Activated CD8-positive, alpha-beta T cell treated with anti-CD3 and anti-CD28 coated beads for 36 hours (primary cell): ENCODE measurements at regions not wholly inside any gene's neighbourhood (a gene's known extent, or its start where the extent isn't known, plus 50 kb on each side); places are given as distances from the start of the nearest gene placed in this dataset.

Experiments
- ATAC-seq: fragments of 200-7000 bp; cut with Tn5 transposase; one replicate; pipeline ENCODE4 v1.10.0; 2021; ENCODE audit warnings: mild to moderate bottlenecking, moderate library complexity
- CTCF ChIA-PET: fragments of 350-600 bp; sonication (Branson Sonifier 250); formaldehyde crosslinking; loops from one replicate; lab custom pipeline; 2021; ENCODE audit warnings: antibody characterized with exemption; lab: Charles Lee
- POLR2A ChIA-PET: fragments of 350-600 bp; sonication (Branson Sonifier 250); formaldehyde crosslinking; loops from one replicate; lab custom pipeline; 2021; ENCODE audit warnings: antibody characterized with exemption; lab: Charles Lee
- DNase-seq: peaks from one replicate; pipeline ENCODE4 v3.0.0-alpha.2; 2020
- H3K27ac Mint-ChIP-seq: one replicate; pipeline ENCODE4 v1.8.0; 2021; ENCODE audit warnings: mild to moderate bottlenecking, mixed read lengths
- H3K27me3 Mint-ChIP-seq: one replicate; pipeline ENCODE4 v1.8.0; 2021; ENCODE audit warnings: mixed read lengths
- H3K36me3 Mint-ChIP-seq: one replicate; pipeline ENCODE4 v1.8.0; 2021; ENCODE audit warnings: low read depth, mixed read lengths
- H3K4me1 Mint-ChIP-seq: one replicate; pipeline ENCODE4 v1.8.0; 2021; ENCODE audit warnings: low read depth, mixed read lengths
- H3K4me3 Mint-ChIP-seq: one replicate; pipeline ENCODE4 v1.8.0; 2021; ENCODE audit warnings: mild to moderate bottlenecking, moderate library complexity, mixed read lengths
- H3K9me3 Mint-ChIP-seq: one replicate; pipeline ENCODE4 v1.8.0; 2021; ENCODE audit warnings: mixed read lengths
- intact Hi-C: fragments of 100-400 bp; cut with micrococcal nuclease; formaldehyde crosslinking; loops from one replicate; pipeline ENCODE4 v1.10.0; 2022
- TF ChIP-seq, protein P1 (sequence below): fragments of 200-600 bp; IDR thresholded peaks from one replicate; pipeline ENCODE4 v1.8.0; 2022; ENCODE audit warnings: antibody characterized with exemption, mild to moderate bottlenecking

GRCh38 chr20:12409501-12409900 is 491.8 kb downstream of the BTBD3 start:
- TF ChIP-seq, protein P1, sequence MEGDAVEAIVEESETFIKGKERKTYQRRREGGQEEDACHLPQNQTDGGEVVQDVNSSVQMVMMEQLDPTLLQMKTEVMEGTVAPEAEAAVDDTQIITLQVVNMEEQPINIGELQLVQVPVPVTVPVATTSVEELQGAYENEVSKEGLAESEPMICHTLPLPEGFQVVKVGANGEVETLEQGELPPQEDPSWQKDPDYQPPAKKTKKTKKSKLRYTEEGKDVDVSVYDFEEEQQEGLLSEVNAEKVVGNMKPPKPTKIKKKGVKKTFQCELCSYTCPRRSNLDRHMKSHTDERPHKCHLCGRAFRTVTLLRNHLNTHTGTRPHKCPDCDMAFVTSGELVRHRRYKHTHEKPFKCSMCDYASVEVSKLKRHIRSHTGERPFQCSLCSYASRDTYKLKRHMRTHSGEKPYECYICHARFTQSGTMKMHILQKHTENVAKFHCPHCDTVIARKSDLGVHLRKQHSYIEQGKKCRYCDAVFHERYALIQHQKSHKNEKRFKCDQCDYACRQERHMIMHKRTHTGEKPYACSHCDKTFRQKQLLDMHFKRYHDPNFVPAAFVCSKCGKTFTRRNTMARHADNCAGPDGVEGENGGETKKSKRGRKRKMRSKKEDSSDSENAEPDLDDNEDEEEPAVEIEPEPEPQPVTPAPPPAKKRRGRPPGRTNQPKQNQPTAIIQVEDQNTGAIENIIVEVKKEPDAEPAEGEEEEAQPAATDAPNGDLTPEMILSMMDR = no peak
- Mint-ChIP-seq H3K4me3 (no peak overlapping the region), H3K4me1 (no peaks in the 10 kb centered on the region), H3K9me3 (peaks cover 27% of the 10 kb centered on the region), H3K36me3 (no peaks in the 10 kb centered on the region), H3K27me3 (no peaks in the 10 kb centered on the region), H3K27ac (no peak overlapping the region)
- intact Hi-C loops = no loop called here
- ChIA-PET POLR2A (no interaction called here), CTCF (no interaction called here)
- ATAC-seq = no peak
- no peak for DNase-seq

- DNase-seq (no peak), ATAC-seq (no peak)
- Mint-ChIP-seq H3K36me3 (no peaks in the 10 kb centered on the region), H3K4me1 (no peaks in the 10 kb centered on the region), H3K9me3 (peaks cover 26% of the 10 kb centered on the region), H3K27me3 (no peaks in the 10 kb centered on the region), H3K27ac (no peak overlapping the region), H3K4me3 (no peak overlapping the region)
- ChIA-PET POLR2A (no interaction called here), CTCF (no interaction called here)
- intact Hi-C loops = no loop called here
- TF ChIP-seq, protein P1 = no peak
Observed at GRCh38 chr20:12410783-12411182, 493.1 kb downstream of the BTBD3 start.

- Mint-ChIP-seq H3K27ac (no peak overlapping the region), H3K4me1 (no peaks in the 10 kb centered on the region), H3K9me3 (peaks cover 26% of the 10 kb centered on the region), H3K27me3 (no peaks in the 10 kb centered on the region), H3K36me3 (no peaks in the 10 kb centered on the region), H3K4me3 (no peak overlapping the region)
- ATAC-seq = no peak
- no peak for DNase-seq
- ChIA-PET CTCF (no interaction called here), POLR2A (no interaction called here)
- intact Hi-C loops = no loop called here
- TF ChIP-seq, protein P1 = no peak
Observed at GRCh38 chr20:12411246-12411940, 493.7 kb downstream of the BTBD3 start.

DNA sequence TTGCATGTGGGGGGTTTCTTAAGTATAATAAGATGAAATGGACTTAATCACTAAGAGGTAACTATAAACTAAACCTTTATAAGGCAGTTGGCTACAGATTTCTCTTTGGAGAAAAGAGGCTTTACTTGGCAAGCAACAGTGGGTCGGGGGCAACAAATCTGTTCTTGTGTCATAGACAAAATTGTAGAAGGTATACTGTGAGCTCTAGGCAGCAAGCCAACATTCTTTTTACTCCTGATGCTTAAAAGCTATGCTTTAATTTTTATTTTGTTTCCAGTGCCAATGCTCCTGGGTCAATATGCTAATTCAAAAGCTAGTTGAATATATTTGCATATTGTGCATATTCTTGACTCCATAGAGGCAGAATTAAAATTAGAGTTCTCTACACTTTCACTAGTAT is 495.4 kb downstream of the BTBD3 start:
- Mint-ChIP-seq H3K27ac (no peak overlapping the region), H3K4me3 (no peak overlapping the region), H3K9me3 (peaks cover 15% of the 10 kb centered on the region), H3K36me3 (no peaks in the 10 kb centered on the region), H3K27me3 (no peaks in the 10 kb centered on the region), H3K4me1 (no peaks in the 10 kb centered on the region)
- DNase-seq (no peak), ATAC-seq (no peak)
- ChIA-PET POLR2A (interaction anchor here (0.7 kb wide), 1 partner anchor 566 kb away, joined by 4 read pairs; no protein-coding TSS in a partner anchor), CTCF (no interaction called here)
- intact Hi-C loops = no loop called here
- TF ChIP-seq, protein P1 = no peak

DNA sequence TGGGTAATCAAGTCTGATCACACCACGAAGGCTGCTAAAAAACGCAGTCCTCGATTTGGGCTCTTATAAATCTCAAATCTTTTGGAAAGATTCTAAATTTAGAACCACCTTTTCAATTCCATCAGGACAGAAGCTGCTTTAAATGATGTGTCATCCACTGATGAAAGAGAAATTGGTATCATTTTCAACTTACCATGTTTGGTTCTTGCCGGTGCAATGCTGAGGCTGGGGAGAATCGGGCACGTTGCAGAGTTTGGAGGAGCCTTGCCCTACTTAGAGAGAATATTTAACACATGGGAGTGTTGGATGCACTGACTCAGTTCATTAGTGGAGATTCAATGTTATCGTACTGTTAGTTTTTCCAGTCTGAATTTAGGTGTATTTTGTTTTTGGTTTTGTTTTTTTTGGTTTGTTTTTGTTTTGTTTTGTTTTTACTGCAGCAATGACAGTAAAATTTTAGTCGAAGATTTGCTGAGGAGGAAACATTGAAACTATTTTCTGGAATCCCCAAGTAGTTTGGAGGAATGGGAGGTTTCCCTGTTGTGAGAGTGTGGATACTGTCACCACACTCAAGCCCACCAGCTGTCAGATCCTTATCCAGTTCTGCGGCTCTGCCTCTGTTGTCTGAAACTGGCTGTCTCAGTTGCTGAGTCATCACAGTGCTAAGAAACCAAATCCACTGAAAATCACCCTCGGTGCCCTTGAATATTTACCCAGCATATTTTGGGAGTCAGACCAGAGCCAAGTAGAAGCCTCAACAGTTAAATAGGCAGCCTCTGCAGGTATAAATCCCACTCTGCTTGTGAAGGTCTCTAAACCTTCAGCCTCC is 497.0 kb downstream of the BTBD3 start:
- Mint-ChIP-seq H3K27ac (no peak overlapping the region), H3K36me3 (no peaks in the 10 kb centered on the region), H3K9me3 (peaks cover 12% of the 10 kb centered on the region), H3K4me1 (no peaks in the 10 kb centered on the region), H3K27me3 (no peaks in the 10 kb centered on the region), H3K4me3 (no peak overlapping the region)
- intact Hi-C loops = no loop called here
- TF ChIP-seq, protein P1 = no peak
- ChIA-PET CTCF (no interaction called here), POLR2A (no interaction called here)
- no peak for ATAC-seq
- no peak for DNase-seq
